Fibroblast of villous mesenchyme (primary cell): ENCODE measurements at regions not wholly inside any gene's neighbourhood (a gene's known extent, or its start where the extent isn't known, plus 50 kb on each side); places are given as distances from the start of the nearest gene placed in this dataset.
"Not testable (repeated sequence)": the region's sequence is repeated elsewhere in the genome, so short reads cannot be mapped to it uniquely, and the experiment has no call there.

ENCODE experiments used
- DNase-seq: peaks from one replicate; pipeline ENCODE4 v3.0.0-alpha.2; 2010; ENCODE audit warnings: low read depth
- H3K4me3 ChIP-seq: 2 replicates; pipeline ENCODE4 v1.5.1; 2011; ENCODE audit warnings: low read depth, mild to moderate bottlenecking, low read length
- TF ChIP-seq, protein P1 (sequence below): IDR thresholded peaks from 2 replicates; pipeline ENCODE4 v1.5.1; 2012; ENCODE audit warnings: low read depth, mild to moderate bottlenecking, low read length; ENCODE audit not compliant: insufficient read depth

DNA sequence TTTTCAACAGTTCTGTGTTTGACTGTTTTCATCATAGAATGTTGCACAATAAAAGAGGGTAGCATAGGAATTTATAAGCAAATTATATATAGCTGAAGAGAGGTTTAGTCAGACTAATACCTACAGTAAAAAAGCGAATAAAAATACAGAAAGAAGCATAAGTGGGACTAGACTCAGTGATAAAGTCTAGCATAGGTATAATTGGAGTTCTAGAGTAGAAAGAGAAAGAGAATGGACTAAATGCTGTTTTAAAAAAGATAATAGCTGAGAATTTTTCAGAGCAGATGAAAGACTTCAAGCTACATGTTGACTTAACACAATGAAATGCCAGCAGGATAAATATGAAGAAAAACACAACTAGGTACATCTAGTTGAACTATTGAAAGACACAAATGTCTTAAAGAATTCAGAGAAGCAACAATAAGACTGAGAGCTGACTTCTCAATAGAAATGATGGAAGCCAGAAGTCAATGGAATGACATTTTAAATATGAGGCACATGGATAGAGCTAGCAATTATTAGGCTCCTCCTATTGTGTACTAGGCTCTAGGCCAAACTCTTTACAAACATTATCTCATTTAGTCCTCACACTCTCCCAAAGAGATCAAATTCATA lies 573.9 kb downstream of the ZNF608 start:
- TF ChIP-seq, protein P1, sequence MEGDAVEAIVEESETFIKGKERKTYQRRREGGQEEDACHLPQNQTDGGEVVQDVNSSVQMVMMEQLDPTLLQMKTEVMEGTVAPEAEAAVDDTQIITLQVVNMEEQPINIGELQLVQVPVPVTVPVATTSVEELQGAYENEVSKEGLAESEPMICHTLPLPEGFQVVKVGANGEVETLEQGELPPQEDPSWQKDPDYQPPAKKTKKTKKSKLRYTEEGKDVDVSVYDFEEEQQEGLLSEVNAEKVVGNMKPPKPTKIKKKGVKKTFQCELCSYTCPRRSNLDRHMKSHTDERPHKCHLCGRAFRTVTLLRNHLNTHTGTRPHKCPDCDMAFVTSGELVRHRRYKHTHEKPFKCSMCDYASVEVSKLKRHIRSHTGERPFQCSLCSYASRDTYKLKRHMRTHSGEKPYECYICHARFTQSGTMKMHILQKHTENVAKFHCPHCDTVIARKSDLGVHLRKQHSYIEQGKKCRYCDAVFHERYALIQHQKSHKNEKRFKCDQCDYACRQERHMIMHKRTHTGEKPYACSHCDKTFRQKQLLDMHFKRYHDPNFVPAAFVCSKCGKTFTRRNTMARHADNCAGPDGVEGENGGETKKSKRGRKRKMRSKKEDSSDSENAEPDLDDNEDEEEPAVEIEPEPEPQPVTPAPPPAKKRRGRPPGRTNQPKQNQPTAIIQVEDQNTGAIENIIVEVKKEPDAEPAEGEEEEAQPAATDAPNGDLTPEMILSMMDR: no peak
- H3K4me3 ChIP-seq: no peak overlapping the region
- DNase-seq: no peak

DNA sequence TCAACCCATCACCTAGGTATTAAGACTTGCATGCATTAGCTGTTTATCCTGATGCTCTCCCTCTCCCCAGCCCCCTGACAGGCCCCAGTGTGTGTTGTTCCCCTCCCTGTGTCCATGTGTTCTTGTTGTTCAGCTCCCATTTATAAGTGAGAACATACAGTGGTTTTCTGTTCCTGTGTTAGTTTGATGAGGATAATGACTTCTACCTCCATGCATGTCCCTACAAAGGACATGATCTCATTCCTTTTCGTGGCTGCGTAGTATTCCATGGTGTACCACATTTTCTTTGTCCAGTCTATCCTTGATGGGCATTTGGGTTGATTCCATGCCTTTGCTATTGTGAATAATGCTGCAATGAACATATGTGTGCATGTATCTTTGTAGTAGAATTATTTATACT lies 578.3 kb downstream of the ZNF608 start:
- not testable (repeated sequence) for H3K4me3 ChIP-seq, DNase-seq

DNA sequence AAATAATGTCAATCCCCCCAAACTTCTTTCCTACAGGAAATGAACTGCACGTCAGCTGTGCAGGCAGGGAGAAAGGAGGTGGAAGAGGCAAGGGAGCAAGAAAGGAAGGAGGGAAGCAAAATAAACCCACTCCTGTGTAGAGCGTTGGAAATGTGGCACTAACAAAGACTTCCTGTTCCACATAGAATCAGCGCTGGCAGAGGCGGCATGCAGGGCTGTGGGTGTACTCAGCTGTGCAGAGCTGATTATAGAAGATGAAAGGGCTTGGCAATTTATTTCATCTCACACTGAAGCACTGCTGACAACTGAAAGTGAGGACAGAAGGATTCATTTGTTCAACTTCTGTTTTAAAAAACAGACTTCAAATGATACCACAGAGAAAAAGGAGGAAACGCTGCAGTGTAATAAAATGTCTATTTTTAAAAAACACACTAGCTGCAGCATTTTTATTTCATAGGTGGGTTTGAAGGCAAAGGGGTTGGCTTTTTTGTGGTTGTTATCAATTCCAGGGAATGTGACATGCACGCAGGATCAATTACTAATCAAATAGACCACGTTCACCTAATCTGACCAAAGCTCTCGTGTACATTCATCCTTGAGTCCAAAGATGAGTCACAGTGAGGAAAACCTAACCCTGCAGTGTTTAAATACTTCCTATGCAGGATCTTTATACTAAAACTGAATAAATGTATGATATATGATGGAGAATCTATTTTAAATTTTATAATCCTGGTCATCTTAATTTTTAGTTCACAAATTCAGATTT lies 583.5 kb downstream of the ZNF608 start:
- DNase-seq: no peak
- no peak overlapping the region for H3K4me3 ChIP-seq
- TF ChIP-seq, protein P1: no peak

DNA sequence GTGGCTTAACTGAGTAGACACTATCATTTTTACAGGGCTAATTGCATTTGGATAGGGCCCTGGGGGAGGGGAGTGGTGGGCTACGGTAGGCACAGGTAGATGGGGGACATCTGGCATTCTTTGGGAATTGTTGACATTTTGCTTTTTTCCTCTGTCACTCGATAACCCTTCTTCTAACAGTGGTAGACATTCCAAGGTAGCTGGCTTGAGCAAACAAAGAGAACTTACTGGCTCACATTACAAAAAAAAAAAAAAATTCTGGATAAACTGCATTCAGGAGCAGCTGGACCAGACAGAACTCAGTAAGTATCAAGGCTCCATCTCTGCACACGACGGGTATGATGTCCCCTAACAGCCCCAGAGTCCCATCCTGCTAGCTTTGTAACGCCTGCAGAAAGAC lies 585.2 kb downstream of the ZNF608 start:
- DNase-seq: no peak
- no peak overlapping the region for H3K4me3 ChIP-seq
- TF ChIP-seq, protein P1: no peak

DNA sequence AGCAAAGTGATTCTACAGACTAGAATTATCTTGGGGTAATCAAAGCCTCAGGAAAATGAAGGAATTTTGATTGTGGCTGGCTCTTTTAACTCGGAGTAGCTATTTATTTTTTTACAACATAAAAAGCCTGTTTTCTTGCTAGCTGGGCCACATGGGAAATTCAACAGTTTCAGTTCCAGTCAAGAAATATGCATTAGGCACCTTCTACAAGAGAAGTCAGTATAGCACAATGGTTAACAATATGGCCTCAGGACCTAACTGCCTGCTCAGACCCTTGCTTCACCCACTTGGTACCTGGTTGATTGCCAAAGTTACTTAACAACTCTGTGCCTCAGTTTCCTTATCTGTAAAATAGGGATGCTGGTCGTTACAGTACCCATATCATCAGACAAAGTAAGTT lies 586.2 kb downstream of the ZNF608 start:
- no peak for DNase-seq
- TF ChIP-seq, protein P1: no peak
- no peak overlapping the region for H3K4me3 ChIP-seq

DNA sequence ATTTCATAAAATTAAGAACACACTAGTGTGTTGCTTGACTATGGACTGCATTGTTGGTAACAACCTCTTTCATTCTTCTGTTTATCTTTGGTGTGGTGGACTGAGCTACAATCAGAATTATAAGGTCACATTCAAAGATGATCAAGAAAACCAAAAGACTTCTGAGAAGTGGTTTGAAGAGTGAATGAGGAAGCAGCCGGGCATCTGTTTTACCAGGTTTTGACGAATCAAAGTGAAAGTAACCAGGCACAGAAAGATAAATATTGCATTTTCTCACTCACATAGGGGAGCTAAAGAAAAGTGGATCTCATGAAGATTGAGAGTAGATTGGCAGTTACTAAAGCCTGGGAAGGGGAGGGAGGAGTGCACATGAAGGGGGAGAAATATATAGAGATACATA lies 589.1 kb downstream of the ZNF608 start:
- peak; percentile 44 for DNase-seq
- peak overlapping the region; percentile 28 for H3K4me3 ChIP-seq
- TF ChIP-seq, protein P1: no peak

DNA sequence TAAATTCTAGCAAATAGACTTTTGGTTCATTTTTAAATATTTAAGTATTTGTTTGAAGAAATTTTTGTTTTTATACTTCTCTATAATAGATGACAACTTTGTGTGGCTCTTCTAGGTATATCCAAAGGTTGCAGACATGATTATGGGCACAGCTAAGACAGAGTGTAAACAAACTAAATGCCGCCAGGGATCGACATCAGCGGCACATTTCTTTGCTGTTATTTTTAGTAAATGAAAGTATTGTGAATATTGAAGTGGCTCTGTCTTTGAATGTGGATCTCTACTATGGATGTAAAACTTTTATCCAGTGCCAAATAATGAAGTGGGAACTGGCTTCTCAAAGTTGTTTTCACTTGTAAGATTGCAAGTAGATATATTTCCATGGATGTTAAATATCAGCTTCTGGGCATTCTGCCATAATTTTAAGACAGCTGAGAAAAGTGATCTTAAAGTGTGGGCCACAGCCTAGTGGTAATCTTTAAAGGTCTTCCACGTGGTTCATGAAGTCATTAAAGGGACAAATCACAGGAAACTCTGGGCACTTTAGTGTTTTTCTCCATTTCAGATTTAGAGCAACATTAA lies 589.9 kb downstream of the ZNF608 start:
- peak; percentile 90 for DNase-seq
- TF ChIP-seq, protein P1: no peak
- H3K4me3 ChIP-seq: no peak overlapping the region
